HL-60 (cell line): ENCODE measurements at regions not wholly inside any gene's neighbourhood (a gene's known extent, or its start where the extent isn't known, plus 50 kb on each side); places are given as distances from the start of the nearest gene placed in this dataset.

Source experiments
- DNase-seq, 2 experiments: peaks; one replicate each; pipeline ENCODE4 v3.0.0-alpha.2; 2010 to 2020; ENCODE audit warnings: low read depth in 1 of 2, low spot score in 1 of 2
- H3K27ac ChIP-seq: fragments of 250-450 bp; sonication (Bioruptor Pico); replicated peaks from 2 replicates; pipeline ENCODE4 v1.5.1; 2020; ENCODE audit warnings: mild to moderate bottlenecking, moderate library complexity
- H3K27me3 ChIP-seq: fragments of 250-450 bp; sonication (Bioruptor Pico); 2 replicates; pipeline ENCODE4 v1.5.1; 2021; ENCODE audit warnings: mild to moderate bottlenecking, moderate library complexity; ENCODE audit not compliant: insufficient read depth, poor library complexity, severe bottlenecking
- H3K4me3 ChIP-seq: replicated peaks from 2 replicates; pipeline ENCODE4 v1.5.1; 2011; ENCODE audit warnings: mild to moderate bottlenecking, control low read depth, low read length; ENCODE audit not compliant: insufficient read depth
- CTCF ChIP-seq: IDR thresholded peaks from one replicate; pipeline ENCODE4 v1.5.1; 2011; ENCODE audit warnings: low read length, control low read depth, inconsistent platforms; ENCODE audit not compliant: insufficient read depth
- GABPA ChIP-seq: IDR thresholded peaks from 2 replicates; pipeline ENCODE4 v1.6.1; 2012; ENCODE audit warnings: low read depth
- POLR2AphosphoS5 ChIP-seq: IDR thresholded peaks from 2 replicates; pipeline ENCODE4 v1.6.1; 2012; ENCODE audit warnings: low read depth
- SPI1 ChIP-seq: IDR thresholded peaks from 2 replicates; pipeline ENCODE4 v1.6.1; 2012; ENCODE audit warnings: low read depth, mild to moderate bottlenecking, borderline replicate concordance
- TF ChIP-seq, protein P1 (sequence below): IDR thresholded peaks from 2 replicates; pipeline ENCODE4 v1.6.1; 2012; ENCODE audit warnings: low read depth; ENCODE audit not compliant: insufficient replicate concordance

DNA sequence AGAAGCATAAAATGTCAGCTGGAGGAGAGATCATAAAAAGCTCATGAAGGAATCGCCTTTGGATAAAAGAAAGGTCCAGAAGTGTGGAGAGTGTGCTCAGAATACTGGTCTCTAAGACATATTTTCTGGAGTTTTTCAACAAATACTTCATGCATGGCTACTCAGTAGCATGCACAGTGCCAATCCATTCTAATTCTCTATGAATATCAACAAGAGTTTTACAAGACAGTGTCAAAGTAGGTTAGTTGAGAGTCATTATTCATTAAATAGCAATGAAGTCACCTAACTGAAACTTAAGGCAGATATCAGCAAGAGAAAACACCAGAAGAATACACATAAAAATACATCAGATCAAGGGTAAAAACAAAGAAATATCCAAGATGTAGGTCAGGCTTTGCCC, 1243.2 kb upstream of the SLC10A2 start:
- no peaks in the 10 kb centered on the region for H3K27me3 ChIP-seq
- no peak for DNase-seq
- H3K4me3 ChIP-seq, result no peak overlapping the region
- H3K27ac ChIP-seq, result no peak overlapping the region
- TF ChIP-seq POLR2AphosphoS5 (no peak), GABPA (no peak), CTCF (no peak), SPI1 (no peak)
- TF ChIP-seq, protein P1, sequence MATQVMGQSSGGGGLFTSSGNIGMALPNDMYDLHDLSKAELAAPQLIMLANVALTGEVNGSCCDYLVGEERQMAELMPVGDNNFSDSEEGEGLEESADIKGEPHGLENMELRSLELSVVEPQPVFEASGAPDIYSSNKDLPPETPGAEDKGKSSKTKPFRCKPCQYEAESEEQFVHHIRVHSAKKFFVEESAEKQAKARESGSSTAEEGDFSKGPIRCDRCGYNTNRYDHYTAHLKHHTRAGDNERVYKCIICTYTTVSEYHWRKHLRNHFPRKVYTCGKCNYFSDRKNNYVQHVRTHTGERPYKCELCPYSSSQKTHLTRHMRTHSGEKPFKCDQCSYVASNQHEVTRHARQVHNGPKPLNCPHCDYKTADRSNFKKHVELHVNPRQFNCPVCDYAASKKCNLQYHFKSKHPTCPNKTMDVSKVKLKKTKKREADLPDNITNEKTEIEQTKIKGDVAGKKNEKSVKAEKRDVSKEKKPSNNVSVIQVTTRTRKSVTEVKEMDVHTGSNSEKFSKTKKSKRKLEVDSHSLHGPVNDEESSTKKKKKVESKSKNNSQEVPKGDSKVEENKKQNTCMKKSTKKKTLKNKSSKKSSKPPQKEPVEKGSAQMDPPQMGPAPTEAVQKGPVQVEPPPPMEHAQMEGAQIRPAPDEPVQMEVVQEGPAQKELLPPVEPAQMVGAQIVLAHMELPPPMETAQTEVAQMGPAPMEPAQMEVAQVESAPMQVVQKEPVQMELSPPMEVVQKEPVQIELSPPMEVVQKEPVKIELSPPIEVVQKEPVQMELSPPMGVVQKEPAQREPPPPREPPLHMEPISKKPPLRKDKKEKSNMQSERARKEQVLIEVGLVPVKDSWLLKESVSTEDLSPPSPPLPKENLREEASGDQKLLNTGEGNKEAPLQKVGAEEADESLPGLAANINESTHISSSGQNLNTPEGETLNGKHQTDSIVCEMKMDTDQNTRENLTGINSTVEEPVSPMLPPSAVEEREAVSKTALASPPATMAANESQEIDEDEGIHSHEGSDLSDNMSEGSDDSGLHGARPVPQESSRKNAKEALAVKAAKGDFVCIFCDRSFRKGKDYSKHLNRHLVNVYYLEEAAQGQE, result no peak

DNA sequence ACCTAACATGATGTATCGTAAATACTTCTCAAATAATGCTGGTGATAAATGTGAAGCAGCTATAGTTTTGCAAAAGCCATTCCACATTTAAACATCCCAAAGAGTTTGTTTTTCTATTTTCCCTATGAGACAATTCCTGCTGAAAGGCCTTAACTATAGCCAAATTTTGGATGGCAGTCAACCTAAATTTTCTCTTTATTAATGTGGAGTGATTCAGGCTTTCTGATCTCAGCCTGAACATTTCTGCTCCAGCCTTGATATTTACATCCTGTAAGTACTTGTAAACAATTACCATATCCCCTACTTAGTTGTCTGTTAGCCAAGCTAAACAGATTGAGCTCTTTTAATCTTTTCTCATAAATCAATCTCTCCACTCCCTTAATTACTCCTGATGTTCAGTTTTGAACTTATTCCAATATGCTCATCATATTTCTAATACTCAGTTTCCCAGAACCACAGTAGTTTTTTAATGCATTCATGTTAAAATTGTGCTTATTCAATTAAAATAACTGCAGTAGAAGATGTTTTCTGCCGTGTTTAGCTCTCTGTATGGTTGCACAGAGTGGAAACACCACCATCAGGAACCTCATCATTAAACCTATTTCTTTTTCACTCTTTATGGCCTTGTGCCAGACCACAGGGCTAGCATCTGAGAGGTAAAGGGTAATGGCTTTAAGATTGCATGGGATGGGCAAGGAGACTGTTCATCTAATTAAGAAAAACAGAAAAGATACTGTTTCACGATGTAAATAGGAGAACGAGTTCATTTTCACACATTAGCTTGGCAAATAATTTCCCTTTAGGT, 1235.2 kb upstream of the SLC10A2 start:
- Histone ChIP-seq H3K27ac (no peak overlapping the region), H3K27me3 (no peaks in the 10 kb centered on the region), H3K4me3 (no peak overlapping the region)
- DNase-seq, result no peak
- no peak for TF ChIP-seq GABPA
- no peak for TF ChIP-seq POLR2AphosphoS5
- TF ChIP-seq CTCF, result no peak
- no peak for TF ChIP-seq SPI1
- TF ChIP-seq, protein P1, result no peak

- no peak overlapping the region for H3K27ac ChIP-seq
- no peaks in the 10 kb centered on the region for H3K27me3 ChIP-seq
- no peak for DNase-seq
- no peak overlapping the region for H3K4me3 ChIP-seq
- no peak for TF ChIP-seq SPI1
- TF ChIP-seq, protein P1, result no peak
- no peak for TF ChIP-seq CTCF
- no peak for TF ChIP-seq GABPA
- TF ChIP-seq POLR2AphosphoS5, result no peak
Measured at GRCh38 chr13:104297075-104297474, 1230.9 kb upstream of the SLC10A2 start.
